H9 (cell line): ENCODE measurements at regions not wholly inside any gene's neighbourhood (a gene's known extent, or its start where the extent isn't known, plus 50 kb on each side); places are given as distances from the start of the nearest gene placed in this dataset.

Experiments used
- DNase-seq: peaks from one replicate; pipeline ENCODE4 v3.0.0-alpha.2; 2017
- H2AFZ ChIP-seq: one replicate; pipeline ENCODE4 v1.6.1; 2013; ENCODE audit warnings: mild to moderate bottlenecking, low read length, control low read depth, moderate library complexity
- H2AK5ac ChIP-seq: 2 replicates; pipeline ENCODE4 v1.6.1; 2013; ENCODE audit warnings: low read length, control low read depth, mixed read lengths; ENCODE audit not compliant: insufficient read length
- H2BK120ac ChIP-seq: one replicate; pipeline ENCODE4 v1.6.1; 2013; ENCODE audit warnings: low read depth, mild to moderate bottlenecking, low read length, control low read depth, inconsistent platforms; ENCODE audit not compliant: poor library complexity, severe bottlenecking
- H2BK12ac ChIP-seq: 2 replicates; pipeline ENCODE4 v1.6.1; 2013; ENCODE audit warnings: low read length, control low read depth, mixed read lengths, low read depth; ENCODE audit not compliant: insufficient read length
- H2BK15ac ChIP-seq: 2 replicates; pipeline ENCODE4 v1.6.1; 2013; ENCODE audit warnings: low read depth, low read length, control low read depth
- H2BK20ac ChIP-seq: one replicate; pipeline ENCODE4 v1.6.1; 2013; ENCODE audit warnings: low read depth, mild to moderate bottlenecking, low read length, control low read depth, inconsistent platforms; ENCODE audit not compliant: poor library complexity, severe bottlenecking
- H2BK5ac ChIP-seq: 2 replicates; pipeline ENCODE4 v1.6.1; 2013; ENCODE audit warnings: low read length, control low read depth, mixed read lengths; ENCODE audit not compliant: insufficient read length
- H3K14ac ChIP-seq: 2 replicates; pipeline ENCODE4 v1.6.1; 2013; ENCODE audit warnings: low read length, control low read depth; ENCODE audit not compliant: insufficient read depth
- H3K18ac ChIP-seq: 2 replicates; pipeline ENCODE4 v1.6.1; 2013; ENCODE audit warnings: low read depth, mild to moderate bottlenecking, mixed read lengths, low read length, control low read depth; ENCODE audit not compliant: insufficient read length
- H3K23ac ChIP-seq: 2 replicates; pipeline ENCODE4 v1.6.1; 2013; ENCODE audit warnings: low read length, control low read depth, mixed read lengths, low read depth; ENCODE audit not compliant: insufficient read length
- H3K23me2 ChIP-seq: 2 replicates; pipeline ENCODE4 v1.6.1; 2013; ENCODE audit warnings: low read depth, mild to moderate bottlenecking, mixed read lengths, low read length, control low read depth; ENCODE audit not compliant: insufficient read length, poor library complexity, severe bottlenecking
- H3K27ac ChIP-seq: 2 replicates; pipeline ENCODE4 v1.5.1; 2013; ENCODE audit warnings: low read length, control low read depth, mixed read lengths, low read depth; ENCODE audit not compliant: insufficient read length
- H3K27me3 ChIP-seq: 2 replicates; pipeline ENCODE4 v1.6.1; 2013; ENCODE audit warnings: low read length, control low read depth, inconsistent platforms; ENCODE audit not compliant: insufficient read depth
- H3K4ac ChIP-seq: 2 replicates; pipeline ENCODE4 v1.6.1; 2013; ENCODE audit warnings: low read depth, mild to moderate bottlenecking, control low read depth, inconsistent platforms, low read length, moderate library complexity
- H3K4me1 ChIP-seq: 2 replicates; pipeline ENCODE4 v1.6.1; 2013; ENCODE audit warnings: low read length, control low read depth, inconsistent platforms; ENCODE audit not compliant: insufficient read depth
- H3K4me2 ChIP-seq: 2 replicates; pipeline ENCODE4 v1.6.1; 2013; ENCODE audit warnings: low read length, control low read depth, mixed read lengths; ENCODE audit not compliant: insufficient read length, insufficient read depth
- H3K56ac ChIP-seq: 2 replicates; pipeline ENCODE4 v1.6.1; 2013; ENCODE audit warnings: low read depth, mild to moderate bottlenecking, mixed read lengths, low read length, control low read depth; ENCODE audit not compliant: insufficient read length
- H3K79me1 ChIP-seq: 2 replicates; pipeline ENCODE4 v1.6.1; 2013; ENCODE audit warnings: low read depth, mild to moderate bottlenecking, moderate library complexity, low read length, control low read depth, inconsistent platforms; ENCODE audit not compliant: insufficient read depth, poor library complexity, severe bottlenecking
- H3K79me2 ChIP-seq: 2 replicates; pipeline ENCODE4 v1.6.1; 2013; ENCODE audit warnings: low read length, control low read depth, inconsistent platforms; ENCODE audit not compliant: insufficient read depth
- H3K9ac ChIP-seq: 2 replicates; pipeline ENCODE4 v1.6.1; 2013; ENCODE audit warnings: low read length, control low read depth, mixed read lengths; ENCODE audit not compliant: insufficient read length; ENCODE audit errors: extremely low read depth
- H3K9me3 ChIP-seq: one replicate; pipeline ENCODE4 v1.6.1; 2013; ENCODE audit warnings: low read depth, low read length, inconsistent platforms; ENCODE audit not compliant: control insufficient read depth
- H3T11ph ChIP-seq: one replicate; pipeline ENCODE4 v1.6.1; 2013; ENCODE audit warnings: mild to moderate bottlenecking, low read length, control low read depth, inconsistent platforms
- H4K20me1 ChIP-seq: one replicate; pipeline ENCODE4 v1.6.1; 2013; ENCODE audit not compliant: control insufficient read depth, insufficient read length, insufficient read depth
- H4K5ac ChIP-seq: 2 replicates; pipeline ENCODE4 v1.6.1; 2013; ENCODE audit warnings: low read depth, mild to moderate bottlenecking, mixed read lengths, low read length, control low read depth; ENCODE audit not compliant: insufficient read length
- H4K8ac ChIP-seq: replicated peaks from 2 replicates; pipeline ENCODE4 v1.6.1; 2013; ENCODE audit warnings: low read length, control low read depth, mixed read lengths, low read depth; ENCODE audit not compliant: insufficient read length
- H4K91ac ChIP-seq: 2 replicates; pipeline ENCODE4 v1.6.1; 2013; ENCODE audit warnings: low read depth, mild to moderate bottlenecking, moderate library complexity, mixed read lengths, low read length, control low read depth; ENCODE audit not compliant: insufficient read length
- H3K27ac Mint-ChIP-seq, 3 experiments: 2 replicates in 2 of 3; 3 replicates in 1 of 3; pipeline ENCODE4 v1.8.0; 2020 to 2021; ENCODE audit warnings: mixed read lengths in 3 of 3, mild to moderate bottlenecking in 1 of 3, moderate library complexity in 1 of 3
- H3K27me3 Mint-ChIP-seq: 2 replicates; pipeline ENCODE4 v1.8.0; 2021; ENCODE audit warnings: low read depth, mild to moderate bottlenecking, moderate library complexity, mixed read lengths
- H3K36me3 Mint-ChIP-seq, 3 experiments: 2 replicates in 2 of 3; 3 replicates in 1 of 3; pipeline ENCODE4 v1.8.0; 2020 to 2021; ENCODE audit warnings: low read depth in 3 of 3, mixed read lengths in 3 of 3; ENCODE audit not compliant: insufficient read depth in 1 of 3
- H3K4me1 Mint-ChIP-seq, 2 experiments: 2 replicates each; pipeline ENCODE4 v1.8.0; 2020; ENCODE audit warnings: mixed read lengths in 2 of 2
- H3K4me3 Mint-ChIP-seq, 2 experiments: 2 replicates in 1 of 2; 3 replicates in 1 of 2; pipeline ENCODE4 v1.8.0; 2020 to 2021; ENCODE audit warnings: mild to moderate bottlenecking in 2 of 2, mixed read lengths in 2 of 2, moderate library complexity in 1 of 2
- H3K9me3 Mint-ChIP-seq, 2 experiments: 2 replicates in 1 of 2; 3 replicates in 1 of 2; pipeline ENCODE4 v1.8.0; 2020; ENCODE audit warnings: mild to moderate bottlenecking in 2 of 2, mixed read lengths in 2 of 2, moderate library complexity in 1 of 2
- WGBS: extraction: QIAGEN DNeasy Blood & Tissue Kit; methylation state at CpG from one replicate; pipeline ENCODE4 v1.1.7; 2013; ENCODE audit warnings: missing lambda C conversion rate, low lambda C conversion rate, mixed read lengths; ENCODE audit not compliant: insufficient read length; ENCODE audit errors: extremely low coverage; 5-methylcytosine and 5-hydroxymethylcytosine counted together
- TF ChIP-seq, protein P1 (sequence below): fragments of 200-600 bp; sonication (generic); conservative IDR thresholded peaks from 3 replicates; pipeline ENCODE4 v1.8.0; 2021; ENCODE audit warnings: antibody characterized with exemption, mild to moderate bottlenecking

DNA sequence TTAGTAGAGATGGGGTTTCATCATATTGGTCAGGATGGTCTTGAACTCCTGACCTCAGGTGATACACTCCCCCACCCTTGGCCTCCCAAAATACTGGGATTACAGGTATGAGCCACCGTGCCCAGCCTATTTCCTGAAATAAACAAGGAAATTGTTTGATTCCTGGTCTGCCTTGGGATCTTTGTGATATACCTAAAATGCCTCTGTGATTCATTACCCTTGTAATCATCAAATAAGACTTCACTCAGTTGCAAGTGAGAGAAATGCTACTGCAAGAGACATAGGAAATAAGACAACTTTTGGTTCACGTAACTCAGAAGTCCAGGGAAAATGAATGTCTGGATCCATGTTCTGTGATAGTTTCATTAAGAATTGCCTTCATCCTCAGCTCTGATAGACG lies 173.2 kb upstream of the MARCKS start:
- Histone ChIP-seq H4K20me1 (no peaks in the 10 kb centered on the region), H2BK120ac (no peak overlapping the region), H3T11ph (no peak overlapping the region), H3K79me2 (no peaks in the 10 kb centered on the region), H3K56ac (no peak overlapping the region), H2BK12ac (no peak overlapping the region), H2BK5ac (no peak overlapping the region), H2AFZ (no peak overlapping the region), H3K18ac (no peak overlapping the region), H4K91ac (no peak overlapping the region), H3K9ac (no peak overlapping the region), H2AK5ac (no peak overlapping the region), H3K79me1 (no peaks in the 10 kb centered on the region), H3K23ac (no peak overlapping the region), H3K4me2 (no peak overlapping the region), H3K4me1 (peaks cover 6% of the 10 kb centered on the region), H3K27ac (no peak overlapping the region), H4K5ac (no peak overlapping the region), H3K9me3 (no peaks in the 10 kb centered on the region), H2BK15ac (no peak overlapping the region), H3K27me3 (no peaks in the 10 kb centered on the region), H2BK20ac (no peak overlapping the region), H3K23me2 (no peaks in the 10 kb centered on the region), H3K14ac (no peak overlapping the region), H3K4ac (no peak overlapping the region), H4K8ac (no peak overlapping the region)
- no CpG with 5 or more reads among the region's 3 CpGs for WGBS
- Mint-ChIP-seq H3K27ac (no peak overlapping the region), H3K4me3 (no peak overlapping the region), H3K27me3 (no peaks in the 10 kb centered on the region), H3K4me1 (peaks cover 7 to 13% of the 10 kb centered on the region in 2 experiments), H3K9me3 (no peaks in the 10 kb centered on the region), H3K36me3 (no peaks in the 10 kb centered on the region)
- no peak for DNase-seq
- TF ChIP-seq, protein P1, sequence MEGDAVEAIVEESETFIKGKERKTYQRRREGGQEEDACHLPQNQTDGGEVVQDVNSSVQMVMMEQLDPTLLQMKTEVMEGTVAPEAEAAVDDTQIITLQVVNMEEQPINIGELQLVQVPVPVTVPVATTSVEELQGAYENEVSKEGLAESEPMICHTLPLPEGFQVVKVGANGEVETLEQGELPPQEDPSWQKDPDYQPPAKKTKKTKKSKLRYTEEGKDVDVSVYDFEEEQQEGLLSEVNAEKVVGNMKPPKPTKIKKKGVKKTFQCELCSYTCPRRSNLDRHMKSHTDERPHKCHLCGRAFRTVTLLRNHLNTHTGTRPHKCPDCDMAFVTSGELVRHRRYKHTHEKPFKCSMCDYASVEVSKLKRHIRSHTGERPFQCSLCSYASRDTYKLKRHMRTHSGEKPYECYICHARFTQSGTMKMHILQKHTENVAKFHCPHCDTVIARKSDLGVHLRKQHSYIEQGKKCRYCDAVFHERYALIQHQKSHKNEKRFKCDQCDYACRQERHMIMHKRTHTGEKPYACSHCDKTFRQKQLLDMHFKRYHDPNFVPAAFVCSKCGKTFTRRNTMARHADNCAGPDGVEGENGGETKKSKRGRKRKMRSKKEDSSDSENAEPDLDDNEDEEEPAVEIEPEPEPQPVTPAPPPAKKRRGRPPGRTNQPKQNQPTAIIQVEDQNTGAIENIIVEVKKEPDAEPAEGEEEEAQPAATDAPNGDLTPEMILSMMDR = no peak
